ENCODE measurements at regions not wholly inside any gene's neighbourhood (a gene's known extent, or its start where the extent isn't known, plus 50 kb on each side); places are given as distances from the start of the nearest gene placed in this dataset.

GRCh38 chr5:39561421-39561820 lies 136.6 kb upstream of the DAB2 start:
- no peaks in the 10 kb centered on the region for H3K27me3 ChIP-seq (ENCODE audit: insufficient read depth, low read length, poor library complexity, severe bottlenecking)
- H3K36me3 ChIP-seq (ENCODE audit: insufficient read depth, low read length), result no peaks in the 10 kb centered on the region
- H3K4me2 ChIP-seq (ENCODE audit: low read depth, low read length, poor library complexity, severe bottlenecking), result no peak overlapping the region
- no peak overlapping the region for H3K9ac ChIP-seq (ENCODE audit: low read depth, low read length, poor library complexity, severe bottlenecking)
- no peaks in the 10 kb centered on the region for H4K20me1 ChIP-seq (ENCODE audit: insufficient read depth, low read length, poor library complexity, severe bottlenecking)
- H3K9me3 ChIP-seq (ENCODE audit: insufficient read depth, low read depth, low read length), result no peaks in the 10 kb centered on the region
- no peak for TF ChIP-seq EZH2phosphoT487 (IDR thresholded peaks at IDR 0.05; ENCODE audit: borderline replicate concordance)
- TF ChIP-seq, protein P1, sequence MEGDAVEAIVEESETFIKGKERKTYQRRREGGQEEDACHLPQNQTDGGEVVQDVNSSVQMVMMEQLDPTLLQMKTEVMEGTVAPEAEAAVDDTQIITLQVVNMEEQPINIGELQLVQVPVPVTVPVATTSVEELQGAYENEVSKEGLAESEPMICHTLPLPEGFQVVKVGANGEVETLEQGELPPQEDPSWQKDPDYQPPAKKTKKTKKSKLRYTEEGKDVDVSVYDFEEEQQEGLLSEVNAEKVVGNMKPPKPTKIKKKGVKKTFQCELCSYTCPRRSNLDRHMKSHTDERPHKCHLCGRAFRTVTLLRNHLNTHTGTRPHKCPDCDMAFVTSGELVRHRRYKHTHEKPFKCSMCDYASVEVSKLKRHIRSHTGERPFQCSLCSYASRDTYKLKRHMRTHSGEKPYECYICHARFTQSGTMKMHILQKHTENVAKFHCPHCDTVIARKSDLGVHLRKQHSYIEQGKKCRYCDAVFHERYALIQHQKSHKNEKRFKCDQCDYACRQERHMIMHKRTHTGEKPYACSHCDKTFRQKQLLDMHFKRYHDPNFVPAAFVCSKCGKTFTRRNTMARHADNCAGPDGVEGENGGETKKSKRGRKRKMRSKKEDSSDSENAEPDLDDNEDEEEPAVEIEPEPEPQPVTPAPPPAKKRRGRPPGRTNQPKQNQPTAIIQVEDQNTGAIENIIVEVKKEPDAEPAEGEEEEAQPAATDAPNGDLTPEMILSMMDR (conservative IDR thresholded peaks at IDR 0.05; ENCODE audit: low read length), result no peak
- H3K4me1 ChIP-seq (ENCODE audit: insufficient read depth, low read length, poor library complexity, severe bottlenecking), result no peaks in the 10 kb centered on the region
- H3K4me3 ChIP-seq (ENCODE audit: low read length, poor library complexity, severe bottlenecking), result no peak overlapping the region
- no peaks in the 10 kb centered on the region for H3K79me2 ChIP-seq (ENCODE audit: insufficient read depth, low read length)
- no peak overlapping the region for H2AFZ ChIP-seq (ENCODE audit: low read length)
- H3K9me2 ChIP-seq (replicated peaks; ENCODE audit: low read depth, low read length), result no peaks in the 10 kb centered on the region
- H3F3A ChIP-seq (ENCODE audit: low read depth), result no peaks in the 10 kb centered on the region

DNA sequence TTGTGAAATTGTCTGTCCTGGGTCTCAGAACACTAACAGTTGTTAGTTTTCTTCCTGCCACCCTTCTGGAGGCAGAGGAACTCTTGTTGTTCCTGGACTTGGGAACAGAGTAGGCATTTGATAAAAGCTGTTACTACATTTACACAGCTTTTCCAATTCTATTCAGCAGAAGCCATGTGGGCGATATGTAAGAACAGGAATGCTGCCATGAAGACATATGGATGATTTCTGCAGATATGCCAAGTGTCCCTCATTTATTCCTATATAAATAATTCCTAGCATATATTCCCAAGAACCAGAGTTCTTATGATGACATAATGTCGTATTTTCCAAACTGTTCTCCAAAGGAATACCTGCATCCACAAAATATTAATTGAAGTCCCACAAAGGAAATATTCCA lies 135.9 kb upstream of the DAB2 start:
- Histone ChIP-seq H3K4me3 (ENCODE audit: low read length, poor library complexity, severe bottlenecking) (no peak overlapping the region), H4K20me1 (ENCODE audit: insufficient read depth, low read length, poor library complexity, severe bottlenecking) (no peaks in the 10 kb centered on the region), H3K79me2 (ENCODE audit: insufficient read depth, low read length) (no peaks in the 10 kb centered on the region), H3K27me3 (ENCODE audit: insufficient read depth, low read length, poor library complexity, severe bottlenecking) (no peaks in the 10 kb centered on the region), H3K9ac (ENCODE audit: low read depth, low read length, poor library complexity, severe bottlenecking) (no peak overlapping the region), H2AFZ (ENCODE audit: low read length) (no peak overlapping the region), H3F3A (ENCODE audit: low read depth) (no peaks in the 10 kb centered on the region), H3K9me3 (ENCODE audit: insufficient read depth, low read depth, low read length) (no peaks in the 10 kb centered on the region), H3K36me3 (ENCODE audit: insufficient read depth, low read length) (no peaks in the 10 kb centered on the region), H3K4me2 (ENCODE audit: low read depth, low read length, poor library complexity, severe bottlenecking) (no peak overlapping the region), H3K4me1 (ENCODE audit: insufficient read depth, low read length, poor library complexity, severe bottlenecking) (no peaks in the 10 kb centered on the region), H3K9me2 (replicated peaks; ENCODE audit: low read depth, low read length) (no peaks in the 10 kb centered on the region)
- TF ChIP-seq, protein P1 (conservative IDR thresholded peaks at IDR 0.05; ENCODE audit: low read length), result no peak
- no peak for TF ChIP-seq EZH2phosphoT487 (IDR thresholded peaks at IDR 0.05; ENCODE audit: borderline replicate concordance)

- Histone ChIP-seq H3F3A (ENCODE audit: low read depth) (no peaks in the 10 kb centered on the region), H3K36me3 (ENCODE audit: insufficient read depth, low read length) (no peaks in the 10 kb centered on the region), H3K79me2 (ENCODE audit: insufficient read depth, low read length) (no peaks in the 10 kb centered on the region), H3K4me2 (ENCODE audit: low read depth, low read length, poor library complexity, severe bottlenecking) (no peak overlapping the region), H2AFZ (ENCODE audit: low read length) (no peak overlapping the region), H3K27me3 (ENCODE audit: insufficient read depth, low read length, poor library complexity, severe bottlenecking) (no peaks in the 10 kb centered on the region), H3K9ac (ENCODE audit: low read depth, low read length, poor library complexity, severe bottlenecking) (no peak overlapping the region), H4K20me1 (ENCODE audit: insufficient read depth, low read length, poor library complexity, severe bottlenecking) (no peaks in the 10 kb centered on the region), H3K9me3 (ENCODE audit: insufficient read depth, low read depth, low read length) (no peaks in the 10 kb centered on the region), H3K9me2 (replicated peaks; ENCODE audit: low read depth, low read length) (no peaks in the 10 kb centered on the region), H3K4me3 (ENCODE audit: low read length, poor library complexity, severe bottlenecking) (no peak overlapping the region), H3K4me1 (ENCODE audit: insufficient read depth, low read length, poor library complexity, severe bottlenecking) (no peaks in the 10 kb centered on the region)
- TF ChIP-seq, protein P1 (conservative IDR thresholded peaks at IDR 0.05; ENCODE audit: low read length), result no peak
- no peak for TF ChIP-seq EZH2phosphoT487 (IDR thresholded peaks at IDR 0.05; ENCODE audit: borderline replicate concordance)
Observed at GRCh38 chr5:39559923-39560322, 135.1 kb upstream of the DAB2 start.

Measured in Loucy (cell line).